ENCODE measurements at regions not wholly inside any gene's neighbourhood (a gene's known extent, or its start where the extent isn't known, plus 50 kb on each side); places are given as distances from the start of the nearest gene placed in this dataset.

DNA sequence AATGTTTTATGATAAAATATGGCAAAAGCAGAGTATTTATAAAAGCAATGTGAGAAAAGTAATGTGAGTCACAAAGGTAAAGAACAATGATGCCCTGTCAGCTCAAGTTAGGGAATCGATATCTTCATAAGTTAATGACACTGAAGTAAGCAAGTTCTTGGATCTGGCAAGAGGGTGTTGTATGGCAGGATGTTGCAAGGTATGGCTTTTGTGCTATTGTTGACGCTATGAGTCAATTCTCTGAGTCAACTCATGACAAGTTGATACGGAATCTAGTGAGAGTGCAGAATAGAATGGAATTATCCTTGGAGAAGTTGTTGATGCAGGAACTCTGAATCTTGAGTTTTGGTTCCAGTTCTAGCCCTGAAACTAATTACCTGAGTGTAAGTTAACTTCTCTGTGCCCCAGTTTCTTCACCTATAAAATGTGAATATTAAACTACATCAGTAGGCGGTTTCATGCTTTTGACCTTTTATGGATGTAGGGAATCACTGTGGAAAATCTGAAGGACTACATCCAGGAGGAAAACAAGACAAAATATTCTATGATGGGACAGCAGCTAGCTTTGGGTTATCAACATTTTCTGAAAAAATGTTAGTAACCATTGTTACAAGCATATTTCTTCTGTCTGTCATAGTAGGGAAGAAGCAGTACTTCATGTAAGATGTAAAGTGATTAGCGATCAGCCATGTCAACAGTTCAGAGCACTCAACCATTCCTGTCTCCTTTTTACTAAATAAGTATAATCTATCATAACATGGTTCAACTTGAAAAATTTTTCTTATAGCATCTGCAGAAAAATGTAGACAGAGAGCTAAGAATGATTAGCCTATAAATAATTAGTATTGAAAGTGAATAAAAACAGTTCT, 96.9 kb downstream of the ATP6V1G3 start:
- no peaks in the 10 kb centered on the region for H3K9me3 ChIP-seq (replicated peaks; ENCODE audit: control insufficient read depth, insufficient read depth, low read length)
- H3K4me3 ChIP-seq (replicated peaks in 1 of 3; ENCODE audit: insufficient read depth in 1 of 3, low read depth in 1 of 3, low read length in 3 of 3) = no peak overlapping the region
- peak; percentile 92 for DNase-seq (ENCODE audit: low read depth, low spot score)
- H3K79me2 ChIP-seq (ENCODE audit: control insufficient read depth, insufficient read depth, low read length) = no peaks in the 10 kb centered on the region
- peak overlapping the region; percentile 76 for H3K27ac ChIP-seq (ENCODE audit: insufficient read depth, low read depth, low read length)
- H3K36me3 ChIP-seq (ENCODE audit: control insufficient read depth in 2 of 2, extremely low read depth in 1 of 2, insufficient read depth in 2 of 2, low read length in 2 of 2) = no peaks in the 10 kb centered on the region
- no peaks in the 10 kb centered on the region for H3K27me3 ChIP-seq (ENCODE audit: control insufficient read depth in 2 of 2, insufficient read depth in 2 of 2, low read length in 2 of 2)
- peak overlapping the region; percentile 14 for H3K4me2 ChIP-seq (ENCODE audit: insufficient read depth, low read length)
- CTCF ChIA-PET = interaction anchor here (0.6 kb wide), 1 partner anchor 21 kb away, joined by 3 read pairs; no protein-coding TSS in a partner anchor
- H3K9ac ChIP-seq (replicated peaks; ENCODE audit: extremely low read depth, insufficient read depth, low read length) = no peak overlapping the region
- no peak overlapping the region for H2AFZ ChIP-seq (ENCODE audit: low read depth, low read length)
- BruUV-seq (replicated peaks) = TSS peak; percentile 38
- H3K4me1 ChIP-seq (ENCODE audit: control insufficient read depth, extremely low read depth, insufficient read depth, low read length) = peaks cover 37% of the 10 kb centered on the region
- FAIRE-seq = peak; percentile 90
- peak; percentile 70 for TF ChIP-seq GATA2 (IDR thresholded peaks at IDR 0.05; ENCODE audit: insufficient read depth, insufficient read length, low read depth, low read length)
- TF ChIP-seq MYC (IDR thresholded peaks at IDR 0.05; ENCODE audit: low read depth, low read length) = no peak
- no peak for TF ChIP-seq MAX (IDR thresholded peaks at IDR 0.05; ENCODE audit: insufficient read depth, insufficient read length)
- peak; percentile 97 for TF ChIP-seq JUN (IDR thresholded peaks at IDR 0.05; ENCODE audit: borderline replicate concordance, insufficient read depth, insufficient read length, low read depth)
- TF ChIP-seq POLR2AphosphoS5 (IDR thresholded peaks at IDR 0.05; ENCODE audit: insufficient read depth, low read depth, low read length) = peak; percentile 89
- TF ChIP-seq, protein P1, sequence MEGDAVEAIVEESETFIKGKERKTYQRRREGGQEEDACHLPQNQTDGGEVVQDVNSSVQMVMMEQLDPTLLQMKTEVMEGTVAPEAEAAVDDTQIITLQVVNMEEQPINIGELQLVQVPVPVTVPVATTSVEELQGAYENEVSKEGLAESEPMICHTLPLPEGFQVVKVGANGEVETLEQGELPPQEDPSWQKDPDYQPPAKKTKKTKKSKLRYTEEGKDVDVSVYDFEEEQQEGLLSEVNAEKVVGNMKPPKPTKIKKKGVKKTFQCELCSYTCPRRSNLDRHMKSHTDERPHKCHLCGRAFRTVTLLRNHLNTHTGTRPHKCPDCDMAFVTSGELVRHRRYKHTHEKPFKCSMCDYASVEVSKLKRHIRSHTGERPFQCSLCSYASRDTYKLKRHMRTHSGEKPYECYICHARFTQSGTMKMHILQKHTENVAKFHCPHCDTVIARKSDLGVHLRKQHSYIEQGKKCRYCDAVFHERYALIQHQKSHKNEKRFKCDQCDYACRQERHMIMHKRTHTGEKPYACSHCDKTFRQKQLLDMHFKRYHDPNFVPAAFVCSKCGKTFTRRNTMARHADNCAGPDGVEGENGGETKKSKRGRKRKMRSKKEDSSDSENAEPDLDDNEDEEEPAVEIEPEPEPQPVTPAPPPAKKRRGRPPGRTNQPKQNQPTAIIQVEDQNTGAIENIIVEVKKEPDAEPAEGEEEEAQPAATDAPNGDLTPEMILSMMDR (IDR thresholded peaks at IDR 0.05; ENCODE audit: extremely low read depth in 1 of 2, insufficient read depth in 1 of 2, low read depth in 1 of 2, low read length in 2 of 2) = no peak
- TF ChIP-seq EZH2 (IDR thresholded peaks at IDR 0.05; ENCODE audit: borderline replicate concordance, low read depth, low read length, severe bottlenecking) = no peak
- peak; percentile 99 for TF ChIP-seq FOS (IDR thresholded peaks at IDR 0.05; ENCODE audit: borderline replicate concordance, insufficient read depth, low read length)
- peak; percentile 25 for TF ChIP-seq POLR2A (IDR thresholded peaks at IDR 0.05; ENCODE audit: low read depth, low read length)
- POLR2A ChIA-PET = no interaction called here
- H3K9me1 ChIP-seq (replicated peaks; ENCODE audit: control insufficient read depth, extremely low read depth, insufficient read depth, low read length) = no peaks in the 10 kb centered on the region
- intact Hi-C loops (cut with micrococcal nuclease) = loop anchor here (1.0 to 10.0 kb wide), 6 partner anchors 21 to 831 kb away; no protein-coding TSS in a partner anchor
- dilution Hi-C loops (cut with MboI; ENCODE audit: extremely low pct_ligation_motif_present, low sequenced_read_pairs) = no loop called here
- H4K20me1 ChIP-seq (replicated peaks; ENCODE audit: control insufficient read depth, extremely low read depth, insufficient read depth, low read length) = no peaks in the 10 kb centered on the region
